Naive thymus-derived CD8-positive, alpha-beta T cell (primary cell): ENCODE measurements at regions not wholly inside any gene's neighbourhood (a gene's known extent, or its start where the extent isn't known, plus 50 kb on each side); places are given as distances from the start of the nearest gene placed in this dataset.

Experiments used
- ATAC-seq, 2 donors: fragments of 150-1000 bp; cut with Tn5 transposase in 1 of 2; sonication (Bioruptor Pico), chemical (Tn5 transposase) in 1 of 2; 1 replicate in 1 of 2; 2 replicates in 1 of 2; pipeline ENCODE4 v1.10.0; 2021; ENCODE audit warnings: mild to moderate bottlenecking in 2 of 2, moderate library complexity in 2 of 2
- POLR2A ChIA-PET: fragments of 350-600 bp; sonication (Branson Sonifier 250); formaldehyde crosslinking; loops from one replicate; lab custom pipeline; 2021; ENCODE audit warnings: antibody characterized with exemption; lab: Charles Lee
- DNase-seq, 10 donors: peaks; one replicate each; pipeline versions ENCODE4 v3.0.0 to v3.0.0-alpha.2; 2020 to 2022
- H3K27ac Mint-ChIP-seq, 10 donors: one replicate each; pipeline ENCODE4 v1.8.0; 2020 to 2022; ENCODE audit warnings: mild to moderate bottlenecking in 10 of 10, mixed read lengths in 10 of 10, moderate library complexity in 4 of 10, inconsistent platforms in 1 of 10
- H3K27me3 Mint-ChIP-seq, 5 donors: one replicate each; pipeline ENCODE4 v1.8.0; 2021 to 2022; ENCODE audit warnings: mixed read lengths in 5 of 5
- H3K36me3 Mint-ChIP-seq, 3 donors: one replicate each; pipeline ENCODE4 v1.8.0; 2020 to 2022; ENCODE audit warnings: mixed read lengths in 3 of 3, mild to moderate bottlenecking in 2 of 3, inconsistent platforms in 1 of 3
- H3K4me1 Mint-ChIP-seq, 4 donors: one replicate each; pipeline ENCODE4 v1.8.0; 2021 to 2022; ENCODE audit warnings: mixed read lengths in 4 of 4
- H3K4me3 Mint-ChIP-seq, 10 donors: one replicate each; pipeline ENCODE4 v1.8.0; 2020 to 2022; ENCODE audit warnings: mild to moderate bottlenecking in 10 of 10, mixed read lengths in 10 of 10, moderate library complexity in 6 of 10, inconsistent platforms in 1 of 10
- H3K9me3 Mint-ChIP-seq, 9 donors: one replicate each; pipeline ENCODE4 v1.8.0; 2020 to 2022; ENCODE audit warnings: mixed read lengths in 9 of 9, mild to moderate bottlenecking in 3 of 9, inconsistent platforms in 1 of 9, moderate library complexity in 1 of 9

DNA sequence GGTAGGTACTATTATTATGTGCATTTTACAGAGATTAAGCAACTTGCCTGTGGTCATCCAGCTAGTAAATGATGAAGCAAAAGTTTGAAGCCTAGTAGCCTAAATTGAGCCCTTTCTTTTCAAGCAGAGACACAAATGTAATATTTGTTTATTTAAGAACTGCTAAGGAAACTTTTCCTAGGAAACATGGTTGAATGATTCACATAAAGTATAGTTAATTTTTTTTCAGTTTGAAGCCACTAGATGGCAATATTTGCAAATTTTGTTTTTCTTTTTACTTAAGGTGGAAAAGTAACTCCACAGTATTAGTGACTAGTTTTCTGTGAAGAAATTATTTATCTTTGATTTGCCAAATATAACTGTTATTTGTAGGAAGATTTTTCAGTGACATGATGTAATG lies 52.8 kb upstream of the ANKRD17 start:
- Mint-ChIP-seq H3K4me3 (no peak overlapping the region), H3K36me3 (no peaks in the 10 kb centered on the region), H3K9me3 (no peaks in the 10 kb centered on the region), H3K27me3 (no peaks in the 10 kb centered on the region), H3K27ac (no peak overlapping the region), H3K4me1 (no peaks in the 10 kb centered on the region)
- DNase-seq (peak in 2 of 10 donors; percentile 1 to 10), ATAC-seq (no peak)
- POLR2A ChIA-PET = no interaction called here

DNA sequence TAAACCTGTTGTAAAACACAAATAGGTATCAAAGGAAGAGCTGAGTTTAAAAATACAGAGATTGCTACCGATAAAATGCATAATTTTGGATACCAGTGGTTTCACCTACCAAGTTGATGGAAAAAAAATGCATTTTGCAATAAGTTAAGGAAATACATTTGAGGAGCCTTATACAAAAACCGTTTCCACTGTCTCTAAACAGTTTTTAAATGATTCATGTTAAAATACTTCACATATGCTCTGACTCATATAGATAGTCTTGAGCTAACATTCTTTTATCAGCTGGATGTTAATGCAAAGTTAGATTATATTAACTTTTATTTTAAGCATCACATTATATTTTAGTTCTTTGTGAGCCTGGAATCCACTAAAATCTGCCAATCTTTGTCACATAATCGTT lies 50.6 kb upstream of the ANKRD17 start:
- POLR2A ChIA-PET = no interaction called here
- Mint-ChIP-seq H3K9me3 (no peaks in the 10 kb centered on the region), H3K27ac (no peak overlapping the region), H3K4me3 (no peak overlapping the region), H3K4me1 (no peaks in the 10 kb centered on the region), H3K27me3 (no peaks in the 10 kb centered on the region), H3K36me3 (no peaks in the 10 kb centered on the region)
- ATAC-seq = no peak
- no peak for DNase-seq
